Left renal cortex interstitium (tissue), 4 donors: ENCODE measurements at regions not wholly inside any gene's neighbourhood (a gene's known extent, or its start where the extent isn't known, plus 50 kb on each side); places are given as distances from the start of the nearest gene placed in this dataset.

Source experiments
- DNase-seq, 4 donors: peaks; one replicate each; pipeline ENCODE4 v3.0.0-alpha.2; 2013; ENCODE audit warnings: low read depth in 4 of 4, low spot score in 2 of 4, missing footprints in 1 of 4

DNA sequence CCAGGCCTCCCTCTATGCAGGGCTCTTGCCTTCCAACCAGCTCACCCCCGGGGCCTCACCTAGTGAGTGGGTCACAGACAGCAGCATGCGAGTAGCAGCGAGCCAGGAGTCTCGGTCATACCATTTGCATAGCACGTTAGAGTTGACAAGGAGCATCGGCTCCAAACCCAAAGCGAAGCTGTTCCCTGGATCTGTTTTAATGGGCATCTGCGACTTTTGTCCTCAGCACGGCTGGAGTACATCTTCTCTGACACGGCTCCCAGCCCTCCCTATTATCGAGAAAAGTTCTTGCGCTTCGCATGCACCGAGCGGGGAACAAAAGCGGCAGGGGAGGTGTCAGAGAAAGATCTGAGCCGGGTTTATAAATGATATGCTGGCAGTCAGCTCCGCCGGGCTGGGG lies 253.3 kb downstream of the MAF start:
- no peak for DNase-seq

DNA sequence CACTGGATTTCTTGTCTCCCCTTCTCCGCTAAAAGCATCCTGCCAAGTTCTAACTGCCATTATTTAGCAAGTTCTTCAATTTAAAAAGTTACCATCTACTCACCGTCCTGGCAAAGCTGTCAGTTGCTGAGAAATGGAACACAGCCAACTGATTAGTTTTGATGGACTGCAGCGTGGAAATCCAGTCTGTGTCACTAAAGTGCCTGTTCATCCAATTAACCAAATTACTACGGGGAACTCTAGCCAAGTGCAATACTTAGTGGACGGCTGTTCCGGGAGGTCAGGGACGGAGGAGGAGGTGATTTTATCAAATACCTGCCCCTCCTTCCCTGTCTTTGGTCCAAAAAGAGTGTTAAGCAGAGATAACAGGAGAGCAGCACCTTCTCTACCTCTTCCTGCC lies 260.7 kb downstream of the MAF start:
- DNase-seq = no peak

DNA sequence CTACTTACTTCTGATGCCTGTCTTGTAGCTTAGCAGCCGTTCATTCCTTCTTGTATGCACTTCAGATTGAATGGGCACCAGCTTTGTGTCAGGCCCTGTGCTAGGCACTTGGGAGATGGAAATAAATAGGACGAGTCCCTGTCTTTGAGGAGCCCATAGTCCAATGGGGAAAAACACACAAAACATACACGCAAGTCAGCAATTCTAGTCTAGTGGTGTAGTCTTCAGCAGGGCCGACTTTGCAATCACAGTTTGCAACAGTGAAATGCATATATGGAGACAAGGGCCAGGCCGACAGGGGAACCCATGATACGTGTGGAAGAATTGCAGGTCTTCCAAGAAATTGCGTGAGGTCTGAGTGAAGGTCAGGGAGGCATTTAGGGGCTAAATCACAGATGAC lies 262.6 kb downstream of the MAF start:
- no peak for DNase-seq

DNA sequence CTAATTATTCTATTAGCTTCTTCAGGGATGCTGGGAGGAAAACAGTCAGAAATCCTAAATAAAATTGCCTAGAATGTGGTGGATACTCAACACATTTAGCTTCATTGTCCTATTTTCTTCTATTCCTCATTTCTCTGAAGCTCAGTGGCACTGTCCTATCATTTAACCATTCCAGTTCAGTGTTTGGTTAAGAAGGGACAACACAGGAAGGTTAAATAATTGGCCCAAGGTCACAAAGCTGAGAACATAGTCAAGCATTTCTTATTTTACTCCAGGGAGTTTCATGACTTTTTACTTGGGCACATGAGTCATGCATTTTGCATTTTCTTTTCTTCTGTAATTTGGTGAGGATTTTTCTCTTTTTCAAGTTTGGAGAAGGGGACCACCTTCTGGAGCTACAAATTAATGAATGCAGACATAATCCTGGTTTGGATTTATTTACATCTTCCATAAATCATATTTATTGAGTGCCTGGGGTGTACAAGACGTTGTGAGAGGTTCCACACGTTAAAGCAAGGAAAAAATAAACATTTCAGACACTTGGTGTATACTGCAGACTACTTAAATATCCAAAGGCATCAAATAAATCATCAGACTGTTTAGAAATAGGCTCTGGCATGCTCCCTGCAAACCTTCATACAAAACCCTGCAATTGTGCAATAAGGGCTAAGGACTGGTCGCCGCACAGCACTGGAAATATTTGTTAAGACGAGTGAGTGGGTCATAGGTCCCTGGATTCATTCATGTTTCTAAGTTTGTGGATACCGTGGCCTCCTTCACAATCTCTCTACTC lies 263.9 kb downstream of the MAF start:
- DNase-seq = no peak

DNA sequence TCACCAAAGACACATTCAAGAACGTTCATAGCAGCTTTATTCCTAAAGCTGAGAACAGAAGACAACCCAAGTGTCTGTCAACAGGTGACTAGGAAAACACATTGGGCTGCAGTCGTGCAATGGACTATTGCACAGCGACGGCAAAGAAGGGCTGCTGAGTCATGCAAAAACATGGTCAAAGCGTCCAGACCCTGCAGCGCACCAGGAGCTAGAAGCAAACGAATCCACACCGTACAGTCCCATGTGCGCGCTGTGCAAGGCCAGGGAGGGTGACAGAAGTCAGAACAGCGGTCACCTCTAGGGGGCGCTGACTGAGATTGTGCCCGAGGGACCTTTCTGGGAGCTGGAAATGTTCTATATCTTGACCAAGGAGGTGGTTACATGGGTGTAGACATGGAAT lies 266.4 kb downstream of the MAF start:
- DNase-seq = no peak

DNA sequence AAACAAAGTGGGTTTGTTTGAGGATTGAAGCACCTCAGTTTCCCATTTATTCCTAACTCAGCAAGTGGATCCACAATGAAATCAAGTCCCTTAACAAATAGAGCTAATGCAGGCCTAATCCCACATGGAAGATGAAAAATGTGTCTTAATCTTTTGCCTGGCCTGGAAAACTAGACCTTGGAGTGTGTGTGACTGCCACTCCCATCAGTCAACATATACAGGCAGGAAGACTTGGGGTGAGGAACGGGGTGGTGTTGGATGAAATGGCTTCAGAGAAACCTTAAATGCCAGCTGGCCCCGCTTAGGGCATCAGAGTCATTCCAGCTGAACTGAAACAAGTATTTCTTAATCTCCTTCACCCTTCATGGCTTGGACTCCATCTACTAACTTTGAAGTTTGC lies 269.5 kb downstream of the MAF start:
- no peak for DNase-seq

DNA sequence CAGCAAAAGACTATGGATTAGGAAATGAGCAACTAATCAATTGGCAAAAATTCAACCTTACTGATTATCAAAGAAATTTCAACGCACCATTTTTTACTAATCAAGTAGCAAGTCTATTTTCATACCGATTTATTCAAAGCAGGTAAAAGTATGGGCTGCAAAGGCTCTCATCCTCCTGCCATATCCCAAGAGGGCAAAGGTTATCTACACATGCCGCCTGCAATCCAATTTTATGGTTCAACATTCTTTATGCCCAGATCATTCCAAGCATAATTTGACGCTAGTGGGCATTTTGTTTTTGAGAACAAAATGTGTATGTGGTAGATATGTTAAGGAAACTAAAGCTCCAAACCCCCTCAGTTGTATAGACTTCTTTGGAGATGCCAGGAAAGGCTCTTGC lies 270.6 kb downstream of the MAF start:
- no peak for DNase-seq

DNA sequence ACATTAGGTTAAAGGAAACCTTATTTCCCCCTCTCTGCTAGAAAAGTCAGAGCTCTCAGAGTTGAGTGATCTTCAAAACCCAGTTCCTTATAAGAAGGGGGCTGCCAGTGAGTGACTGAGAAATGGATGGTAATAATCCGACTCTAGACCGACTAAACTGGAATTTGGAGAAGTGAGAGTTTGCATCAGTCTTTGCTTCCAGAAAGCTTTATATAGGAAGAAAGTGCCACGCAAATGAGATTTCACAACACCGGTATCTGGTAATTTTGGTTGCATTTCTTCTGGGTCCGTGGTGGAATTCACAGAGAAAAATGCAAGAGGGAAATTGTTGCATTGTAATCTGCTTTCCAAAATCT lies 271.4 kb downstream of the MAF start:
- no peak for DNase-seq

DNA sequence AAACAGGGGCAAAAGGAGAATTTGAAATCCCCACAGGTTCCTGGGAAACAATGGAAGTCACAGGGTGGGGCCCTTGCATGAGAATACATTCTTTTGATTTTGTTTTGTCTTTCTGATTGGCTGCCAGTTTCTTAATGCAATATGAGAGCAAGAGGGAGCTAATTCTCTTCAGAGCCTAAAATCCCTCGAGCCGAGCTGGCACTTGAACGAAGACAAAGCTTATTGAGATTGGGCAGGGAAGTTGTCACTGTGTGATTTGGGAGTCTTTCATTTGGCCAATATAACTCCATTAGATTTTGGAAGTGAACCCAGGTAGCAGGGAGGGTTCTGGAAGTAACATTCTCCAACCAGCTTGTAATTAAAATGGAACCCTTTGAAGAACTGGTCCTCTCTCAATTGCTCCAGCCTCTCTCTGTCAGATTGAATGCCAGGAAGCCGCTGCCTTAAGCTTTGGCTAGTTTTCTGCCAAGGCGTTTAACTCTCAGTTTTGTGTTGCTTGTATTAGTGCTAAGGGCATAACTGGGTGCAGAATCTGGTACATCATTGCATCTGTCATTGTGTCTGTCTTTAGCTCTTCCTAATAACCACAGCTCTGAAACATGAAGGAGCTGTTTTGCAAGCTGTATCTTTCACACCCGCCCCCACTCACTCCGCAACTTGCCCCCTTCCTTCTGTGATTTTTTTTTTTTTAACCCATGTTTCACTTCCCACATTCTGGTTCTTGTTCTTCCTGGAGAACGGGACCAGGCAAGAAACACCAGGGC lies 272.0 kb downstream of the MAF start:
- DNase-seq = no peak

DNA sequence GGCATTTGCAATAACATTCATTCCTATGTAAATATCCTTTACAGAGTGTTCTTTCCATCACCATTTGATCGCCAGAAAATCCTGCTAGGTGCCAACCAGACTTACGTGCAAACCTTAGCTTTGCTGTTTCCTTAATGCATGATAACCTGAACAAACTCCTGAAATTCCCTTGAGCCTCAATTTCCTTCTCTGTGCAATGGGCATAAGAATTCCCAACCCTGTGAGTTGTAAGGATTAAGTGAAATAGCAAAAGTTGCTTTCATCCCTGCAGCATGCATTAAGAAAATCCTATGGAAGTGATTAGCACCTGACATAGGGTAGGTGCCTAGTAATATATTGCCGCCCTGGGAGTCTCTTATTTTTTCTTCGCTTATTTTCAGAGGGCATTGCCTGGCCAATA lies 272.7 kb downstream of the MAF start:
- DNase-seq = no peak

DNA sequence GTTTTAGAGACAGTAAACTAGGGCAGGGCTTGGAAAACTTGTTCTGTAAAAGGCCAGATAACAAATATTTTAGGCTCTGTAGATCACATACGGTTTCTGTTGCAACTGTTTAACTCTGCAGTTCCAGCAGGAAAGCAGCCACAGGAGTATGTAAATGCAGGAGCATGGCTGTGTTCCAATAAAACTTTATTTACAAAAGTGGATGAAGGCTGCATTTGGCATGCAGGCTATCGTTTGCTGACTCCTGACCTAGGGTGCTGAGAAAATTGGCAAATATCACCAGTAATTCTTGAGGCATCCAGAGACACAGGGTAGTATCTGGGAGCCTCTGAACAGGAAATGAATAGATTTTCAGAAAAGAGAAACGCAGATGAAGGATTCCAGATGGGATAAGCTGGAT lies 274.0 kb downstream of the MAF start:
- no peak for DNase-seq

DNA sequence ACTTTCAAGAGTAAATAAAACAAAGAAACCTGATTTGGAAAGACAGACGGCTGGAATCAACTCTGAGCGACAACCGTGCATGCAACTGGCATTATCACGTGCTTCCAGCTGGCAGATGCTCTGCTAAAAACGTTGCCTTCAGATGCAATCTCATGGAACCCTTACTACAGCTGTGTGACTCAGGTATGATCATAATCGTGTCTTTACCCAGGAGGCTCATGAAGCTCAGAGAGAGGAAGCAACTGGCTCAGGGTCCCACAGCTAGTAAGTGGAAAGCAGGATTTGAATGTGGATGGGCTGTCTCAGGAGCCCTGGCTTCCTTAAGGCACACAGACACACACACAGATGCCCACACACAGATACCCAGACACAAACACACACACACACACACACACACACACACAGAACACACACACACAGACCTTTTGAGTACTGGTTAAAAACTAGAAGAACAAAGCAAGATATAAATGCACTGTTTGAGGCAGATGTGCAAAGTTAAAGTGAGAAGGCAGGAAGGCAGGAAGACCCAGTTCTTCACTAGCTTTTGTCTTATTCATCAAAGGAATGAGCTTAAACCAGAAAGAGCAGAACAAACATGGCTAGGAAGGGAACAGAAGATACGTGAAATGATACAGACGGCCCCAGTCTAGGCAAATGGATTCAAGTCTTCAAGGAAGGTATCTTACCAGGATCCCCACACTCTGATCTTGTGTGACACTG lies 275.2 kb downstream of the MAF start:
- DNase-seq = no peak

DNA sequence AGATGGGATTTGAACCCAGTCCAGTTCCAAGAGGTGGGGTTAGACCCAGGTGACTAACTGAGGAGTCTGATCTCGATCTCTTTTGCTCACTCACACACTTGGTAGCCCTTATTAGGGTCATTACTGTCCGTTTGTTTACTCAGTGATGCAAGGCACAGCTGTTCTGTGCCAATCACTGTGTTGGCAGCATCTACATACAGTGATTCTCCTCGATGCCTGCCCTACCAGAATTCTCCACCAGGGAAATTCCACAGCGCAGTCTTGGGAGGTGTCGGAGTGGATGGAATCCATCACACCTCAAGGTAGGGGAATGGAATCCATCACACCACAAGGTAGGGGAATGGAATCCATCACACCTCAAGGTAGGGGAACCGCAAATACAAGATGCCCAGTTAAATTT lies 279.6 kb downstream of the MAF start:
- DNase-seq = no peak

DNA sequence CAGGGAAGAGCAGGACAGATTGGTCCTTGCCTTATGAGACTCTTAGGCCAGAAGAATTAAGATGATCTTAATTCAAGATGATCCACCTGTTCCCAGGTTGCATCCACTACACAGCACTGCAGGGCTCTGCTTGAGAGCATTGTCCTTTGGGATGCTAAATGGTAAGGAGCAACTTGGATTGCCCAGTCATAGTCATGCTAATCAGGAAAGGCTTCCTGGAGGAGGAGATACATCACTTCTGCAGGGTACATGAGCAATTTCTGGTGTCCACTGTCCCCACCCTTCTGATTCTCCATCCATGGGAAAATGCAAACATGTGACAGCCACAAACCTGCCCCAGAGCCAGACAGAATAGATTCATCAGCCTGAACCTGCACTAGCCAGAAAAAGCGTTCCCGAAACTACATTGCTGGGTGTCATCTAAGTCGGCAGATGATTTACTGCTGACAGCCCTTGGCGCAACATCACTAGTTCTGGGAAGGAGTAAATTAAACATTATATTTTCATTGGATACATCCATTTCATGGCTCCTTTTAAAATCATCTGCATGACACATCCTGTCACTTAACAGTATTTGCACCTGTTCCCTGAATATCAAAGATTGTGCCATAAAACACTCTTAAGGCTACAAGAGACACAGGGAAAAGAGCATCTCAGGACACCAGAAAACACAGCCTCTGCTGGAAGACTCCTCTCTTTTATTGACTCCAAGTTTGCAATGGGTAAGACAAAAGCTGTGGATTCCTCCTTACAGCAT lies 282.2 kb downstream of the MAF start:
- no peak for DNase-seq

DNA sequence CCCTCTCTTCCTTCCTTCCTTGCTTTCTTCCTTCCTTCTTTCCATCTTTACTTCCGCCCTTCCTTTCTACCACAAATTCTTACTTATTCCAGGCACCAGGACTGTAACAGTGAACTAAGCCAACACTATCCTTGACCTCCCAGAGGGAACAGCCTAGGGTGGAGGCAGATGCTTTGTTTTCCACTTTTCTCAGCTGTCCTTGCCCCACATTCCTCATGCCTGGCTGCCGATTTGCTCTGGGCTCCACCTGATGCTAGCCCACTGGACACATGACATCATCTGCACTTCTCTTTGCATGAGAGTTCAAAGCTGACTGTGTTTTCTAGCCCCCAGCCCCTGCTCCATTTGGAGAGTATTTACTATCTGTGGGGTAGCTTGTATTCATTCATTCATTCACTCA lies 283.0 kb downstream of the MAF start:
- DNase-seq = no peak

DNA sequence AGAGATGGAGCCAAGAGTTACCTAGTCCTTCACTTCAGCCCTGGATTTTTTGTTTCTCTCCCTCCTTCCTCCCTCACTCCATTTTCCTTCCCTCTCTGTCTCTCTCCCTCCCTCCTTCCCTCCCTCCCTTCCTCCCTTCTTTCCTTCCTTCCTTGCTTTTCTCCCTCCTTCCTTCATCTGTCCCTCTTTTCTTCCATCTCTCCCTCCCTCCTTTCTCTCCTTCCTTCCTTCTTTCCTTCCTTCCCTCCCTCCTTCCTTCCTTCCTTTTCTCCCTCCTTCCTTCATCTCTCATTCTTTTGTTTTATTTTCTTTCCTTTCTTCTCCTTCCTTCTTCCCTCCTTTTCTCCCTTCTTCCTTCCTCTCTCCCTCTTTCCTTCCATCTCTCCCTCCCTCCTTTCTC lies 283.5 kb downstream of the MAF start:
- DNase-seq = no peak

DNA sequence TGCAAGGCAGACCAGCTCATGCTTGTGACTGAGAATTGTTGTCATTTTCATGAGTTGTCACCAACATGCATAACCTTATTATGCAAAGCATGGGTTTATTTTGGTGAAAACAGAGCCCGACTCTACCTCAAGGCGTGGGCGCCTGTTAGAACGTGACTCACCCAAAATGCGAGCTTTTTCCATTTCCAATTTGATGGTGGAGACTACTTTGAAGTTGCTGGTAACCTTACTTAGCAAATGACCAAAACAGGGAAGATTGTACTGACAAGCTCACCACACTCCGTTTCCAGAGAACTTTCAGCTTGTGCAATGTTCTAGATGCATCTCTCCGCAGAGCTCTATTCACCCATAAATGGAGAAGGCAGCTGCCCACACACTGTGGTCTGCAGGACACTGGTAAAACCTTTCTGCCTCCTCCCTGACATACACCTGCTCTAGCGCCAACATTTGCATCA lies 284.5 kb downstream of the MAF start:
- DNase-seq = no peak

DNA sequence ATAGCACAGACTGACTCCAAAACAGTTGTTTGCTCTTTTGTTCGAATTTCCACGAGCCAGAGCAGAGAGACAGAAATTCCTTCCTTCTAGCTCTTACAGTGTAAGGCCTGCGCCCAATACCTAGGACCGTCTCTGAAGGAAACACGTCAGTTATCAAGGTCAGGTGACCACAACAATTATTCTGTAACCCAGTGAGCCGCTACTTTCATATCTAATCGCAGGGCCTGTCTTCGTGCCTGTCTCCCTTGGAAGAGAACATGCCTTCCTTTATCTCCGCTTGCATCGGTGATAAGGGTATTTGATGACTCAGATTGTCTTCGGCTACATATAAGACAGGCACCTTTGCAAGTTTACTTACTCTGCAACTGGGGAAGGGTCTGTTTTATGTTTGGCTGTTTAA lies 288.0 kb downstream of the MAF start:
- DNase-seq = no peak

DNA sequence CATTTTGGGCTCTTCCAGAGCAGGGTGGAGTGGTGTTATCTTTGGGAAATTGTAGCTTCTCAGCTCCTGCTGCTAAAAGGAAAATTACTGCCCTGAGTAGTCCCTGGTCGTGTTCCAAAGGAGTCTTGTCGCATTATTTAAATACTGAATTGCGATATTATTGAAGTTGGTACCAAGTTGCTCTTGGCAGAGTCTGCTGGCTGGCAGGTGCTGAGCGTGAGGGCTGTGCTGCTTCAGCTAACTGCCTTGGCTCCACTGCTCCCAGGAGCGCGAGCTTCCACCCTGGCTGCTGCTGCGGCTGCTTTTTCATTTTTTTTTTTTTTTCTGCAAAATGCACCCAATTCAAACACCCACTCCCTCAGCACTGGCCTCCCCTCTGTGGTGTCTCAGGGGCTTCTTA lies 289.8 kb downstream of the MAF start:
- no peak for DNase-seq

DNA sequence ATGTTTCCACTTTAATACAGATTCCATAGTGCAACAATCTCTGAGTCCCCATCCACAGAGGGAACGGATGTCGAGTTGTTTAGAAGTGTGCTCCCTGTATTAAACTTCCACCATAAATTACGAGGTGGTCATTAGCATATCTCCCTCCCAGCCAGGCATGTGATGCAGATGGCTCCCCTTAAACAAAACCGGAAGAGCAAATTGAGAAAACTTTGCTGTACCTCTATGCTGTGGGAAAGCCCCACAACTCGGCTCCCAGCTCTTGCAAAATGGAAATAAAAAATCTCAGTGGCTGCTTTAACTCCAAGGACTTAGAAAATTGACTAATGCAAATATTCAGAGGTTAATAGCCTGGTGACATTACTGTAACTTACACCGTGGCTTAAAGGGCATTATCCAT lies 290.9 kb downstream of the MAF start:
- DNase-seq = no peak

DNA sequence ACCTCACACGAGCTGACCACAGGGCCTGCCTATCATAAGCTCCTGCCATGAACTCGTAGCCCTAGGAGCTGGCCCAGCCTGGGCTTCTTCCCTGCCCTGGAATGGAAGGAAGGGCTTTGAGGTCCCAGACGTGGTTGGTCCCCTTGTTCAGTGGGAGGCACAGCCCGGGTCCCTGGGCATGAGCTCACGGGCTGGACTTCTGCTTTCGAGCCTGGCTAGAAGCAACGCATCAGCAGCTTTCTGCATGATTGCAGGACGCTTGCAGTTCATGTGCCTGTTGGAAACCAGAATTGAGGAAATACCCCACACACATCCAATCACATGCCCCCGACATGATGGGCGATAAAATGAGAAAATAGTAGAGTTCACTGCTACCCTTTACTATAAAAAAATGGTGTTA lies 293.3 kb downstream of the MAF start:
- DNase-seq = no peak
